Spleen (tissue), 7 donors: ENCODE measurements at regions not wholly inside any gene's neighbourhood (a gene's known extent, or its start where the extent isn't known, plus 50 kb on each side); places are given as distances from the start of the nearest gene placed in this dataset.
"Not testable (repeated sequence)": the region's sequence is repeated elsewhere in the genome, so short reads cannot be mapped to it uniquely, and the experiment has no call there.

Experiments used
- POLR2A ChIP-seq, 3 donors: fragments of 450-650 bp; IDR thresholded peaks; one replicate each; pipeline ENCODE4 v1.5.1; 2017; ENCODE audit warnings: antibody characterized with exemption in 3 of 3, mild to moderate bottlenecking in 1 of 3
- TF ChIP-seq, protein P1 (sequence below), 11 experiments: fragments of 200-600 bp in 7 of 11; fragments of 450-650 bp in 4 of 11; sonication (generic) in 4 of 11; IDR thresholded peaks in 8 of 11; conservative IDR thresholded peaks in 3 of 11; 1 replicate in 7 of 11; 2 replicates in 4 of 11; pipeline versions ENCODE4 v1.4.0 to v1.8.0; 2016 to 2021; ENCODE audit warnings: antibody characterized with exemption in 11 of 11, inconsistent platforms in 4 of 11, mild to moderate bottlenecking in 1 of 11
- donor health status: DM: no; HTN: no; CAD: no; lungs with moderate emphysema.
- donor health status: DM: no; HTN: no; CAD: no.
- donor health status: DM: no; HTN: no; CAD: no.

DNA sequence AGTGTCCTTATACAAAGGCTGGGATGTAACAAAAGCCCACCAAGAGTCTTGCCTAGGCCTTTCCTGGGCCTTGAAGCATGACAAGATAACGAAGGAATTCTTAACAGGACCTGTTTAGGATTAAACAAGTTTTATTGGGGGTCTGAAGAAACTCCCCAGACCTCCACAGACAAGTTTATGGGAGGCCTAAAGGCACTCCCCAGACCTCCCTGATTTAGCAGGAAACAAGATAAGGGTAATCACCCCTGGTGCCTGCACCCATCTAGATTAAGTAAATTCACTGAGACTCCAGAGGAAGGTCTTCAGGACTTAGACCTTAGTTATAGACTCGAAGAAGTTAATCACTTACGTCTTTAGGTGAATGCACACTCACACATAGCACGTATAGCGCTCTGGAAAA, 208.4 kb upstream of the SMLR1 start:
- TF ChIP-seq, protein P1, sequence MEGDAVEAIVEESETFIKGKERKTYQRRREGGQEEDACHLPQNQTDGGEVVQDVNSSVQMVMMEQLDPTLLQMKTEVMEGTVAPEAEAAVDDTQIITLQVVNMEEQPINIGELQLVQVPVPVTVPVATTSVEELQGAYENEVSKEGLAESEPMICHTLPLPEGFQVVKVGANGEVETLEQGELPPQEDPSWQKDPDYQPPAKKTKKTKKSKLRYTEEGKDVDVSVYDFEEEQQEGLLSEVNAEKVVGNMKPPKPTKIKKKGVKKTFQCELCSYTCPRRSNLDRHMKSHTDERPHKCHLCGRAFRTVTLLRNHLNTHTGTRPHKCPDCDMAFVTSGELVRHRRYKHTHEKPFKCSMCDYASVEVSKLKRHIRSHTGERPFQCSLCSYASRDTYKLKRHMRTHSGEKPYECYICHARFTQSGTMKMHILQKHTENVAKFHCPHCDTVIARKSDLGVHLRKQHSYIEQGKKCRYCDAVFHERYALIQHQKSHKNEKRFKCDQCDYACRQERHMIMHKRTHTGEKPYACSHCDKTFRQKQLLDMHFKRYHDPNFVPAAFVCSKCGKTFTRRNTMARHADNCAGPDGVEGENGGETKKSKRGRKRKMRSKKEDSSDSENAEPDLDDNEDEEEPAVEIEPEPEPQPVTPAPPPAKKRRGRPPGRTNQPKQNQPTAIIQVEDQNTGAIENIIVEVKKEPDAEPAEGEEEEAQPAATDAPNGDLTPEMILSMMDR (IDR thresholded peaks at IDR 0.05 in 8 of 11, conservative IDR thresholded peaks at IDR 0.05 in 3 of 11) = not testable (repeated sequence)
- TF ChIP-seq POLR2A (IDR thresholded peaks at IDR 0.05) = not testable (repeated sequence)
